ENCODE measurements at regions not wholly inside any gene's neighbourhood (a gene's known extent, or its start where the extent isn't known, plus 50 kb on each side); places are given as distances from the start of the nearest gene placed in this dataset.

DNA sequence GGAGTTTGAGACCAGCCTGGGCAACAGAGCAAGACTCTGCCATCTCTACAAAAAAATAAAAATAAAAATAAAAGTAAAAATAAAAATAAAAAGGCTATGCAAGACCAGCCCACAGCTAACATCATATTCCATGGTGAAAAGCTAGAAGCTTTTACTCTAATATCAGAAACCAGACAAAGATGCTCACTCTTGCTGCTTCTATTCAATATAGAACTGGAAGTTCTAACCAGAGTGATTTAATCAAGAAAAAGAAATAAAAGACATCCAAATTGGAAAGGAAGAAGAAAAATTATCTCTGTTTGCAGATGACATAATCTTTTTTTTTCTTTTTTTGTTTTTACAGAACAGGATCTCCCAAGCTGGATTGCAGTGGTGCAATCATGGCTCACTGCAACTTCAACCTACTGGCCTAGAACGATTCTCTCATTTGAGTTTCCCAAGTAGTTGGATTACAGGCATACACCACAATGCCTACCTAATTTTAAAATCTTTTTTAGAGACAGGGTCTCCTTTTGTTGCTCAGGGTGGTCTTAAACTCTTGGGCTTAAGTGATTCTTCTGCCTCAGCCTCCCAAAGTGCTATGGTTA lies 100.7 kb upstream of the JAG1 start:
- Histone ChIP-seq H3K9me3 (ENCODE audit: low read length) (no peaks in the 10 kb centered on the region), H3F3A (ENCODE audit: insufficient read depth, low read length, poor library complexity, severe bottlenecking) (no peaks in the 10 kb centered on the region), H3K9ac (ENCODE audit: low read length) (no peak overlapping the region), H3K27ac (ENCODE audit: low read length) (no peak overlapping the region), H3K4me3 (ENCODE audit: low read length) (no peak overlapping the region), H3K27me3 (ENCODE audit: insufficient read depth, low read depth, low read length) (no peaks in the 10 kb centered on the region), H3K36me3 (ENCODE audit: insufficient read depth, low read length) (no peaks in the 10 kb centered on the region), H3K79me2 (replicated peaks; ENCODE audit: insufficient read depth, low read length) (no peaks in the 10 kb centered on the region), H3K9me2 (ENCODE audit: insufficient read depth, low read length) (no peaks in the 10 kb centered on the region), H3K4me2 (ENCODE audit: low read length) (no peak overlapping the region), H2AFZ (ENCODE audit: low read depth, low read length) (no peak overlapping the region), H4K20me1 (ENCODE audit: insufficient read depth) (no peaks in the 10 kb centered on the region)
- TF ChIP-seq SMC3 (conservative IDR thresholded peaks at IDR 0.05; ENCODE audit: poor library complexity) (no peak), TAF1 (IDR thresholded peaks at IDR 0.05; ENCODE audit: low read depth) (no peak), EZH2 (IDR thresholded peaks at IDR 0.05; ENCODE audit: borderline replicate concordance, insufficient read depth, low read length, poor library complexity, severe bottlenecking) (no peak), CTCF (IDR thresholded peaks at IDR 0.05; ENCODE audit: poor library complexity, severe bottlenecking) (no peak), EP300 (conservative IDR thresholded peaks at IDR 0.05; ENCODE audit: poor library complexity, severe bottlenecking) (no peak), POLR2AphosphoS5 (IDR thresholded peaks at IDR 0.05) (no peak), MXI1 (conservative IDR thresholded peaks at IDR 0.05; ENCODE audit: poor library complexity, severe bottlenecking) (no peak), RAD21 (conservative IDR thresholded peaks at IDR 0.05) (no peak)
- TF ChIP-seq, protein P1, sequence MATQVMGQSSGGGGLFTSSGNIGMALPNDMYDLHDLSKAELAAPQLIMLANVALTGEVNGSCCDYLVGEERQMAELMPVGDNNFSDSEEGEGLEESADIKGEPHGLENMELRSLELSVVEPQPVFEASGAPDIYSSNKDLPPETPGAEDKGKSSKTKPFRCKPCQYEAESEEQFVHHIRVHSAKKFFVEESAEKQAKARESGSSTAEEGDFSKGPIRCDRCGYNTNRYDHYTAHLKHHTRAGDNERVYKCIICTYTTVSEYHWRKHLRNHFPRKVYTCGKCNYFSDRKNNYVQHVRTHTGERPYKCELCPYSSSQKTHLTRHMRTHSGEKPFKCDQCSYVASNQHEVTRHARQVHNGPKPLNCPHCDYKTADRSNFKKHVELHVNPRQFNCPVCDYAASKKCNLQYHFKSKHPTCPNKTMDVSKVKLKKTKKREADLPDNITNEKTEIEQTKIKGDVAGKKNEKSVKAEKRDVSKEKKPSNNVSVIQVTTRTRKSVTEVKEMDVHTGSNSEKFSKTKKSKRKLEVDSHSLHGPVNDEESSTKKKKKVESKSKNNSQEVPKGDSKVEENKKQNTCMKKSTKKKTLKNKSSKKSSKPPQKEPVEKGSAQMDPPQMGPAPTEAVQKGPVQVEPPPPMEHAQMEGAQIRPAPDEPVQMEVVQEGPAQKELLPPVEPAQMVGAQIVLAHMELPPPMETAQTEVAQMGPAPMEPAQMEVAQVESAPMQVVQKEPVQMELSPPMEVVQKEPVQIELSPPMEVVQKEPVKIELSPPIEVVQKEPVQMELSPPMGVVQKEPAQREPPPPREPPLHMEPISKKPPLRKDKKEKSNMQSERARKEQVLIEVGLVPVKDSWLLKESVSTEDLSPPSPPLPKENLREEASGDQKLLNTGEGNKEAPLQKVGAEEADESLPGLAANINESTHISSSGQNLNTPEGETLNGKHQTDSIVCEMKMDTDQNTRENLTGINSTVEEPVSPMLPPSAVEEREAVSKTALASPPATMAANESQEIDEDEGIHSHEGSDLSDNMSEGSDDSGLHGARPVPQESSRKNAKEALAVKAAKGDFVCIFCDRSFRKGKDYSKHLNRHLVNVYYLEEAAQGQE (IDR thresholded peaks at IDR 0.05; ENCODE audit: borderline replicate concordance): no peak

- Histone ChIP-seq H4K20me1 (ENCODE audit: insufficient read depth) (no peaks in the 10 kb centered on the region), H3K36me3 (ENCODE audit: insufficient read depth, low read length) (no peaks in the 10 kb centered on the region), H3K27me3 (ENCODE audit: insufficient read depth, low read depth, low read length) (no peaks in the 10 kb centered on the region), H3K9me3 (ENCODE audit: low read length) (no peaks in the 10 kb centered on the region), H3K4me2 (ENCODE audit: low read length) (no peak overlapping the region), H3K9me2 (ENCODE audit: insufficient read depth, low read length) (no peaks in the 10 kb centered on the region), H3K4me3 (ENCODE audit: low read length) (no peak overlapping the region), H3F3A (ENCODE audit: insufficient read depth, low read length, poor library complexity, severe bottlenecking) (no peaks in the 10 kb centered on the region), H3K9ac (ENCODE audit: low read length) (no peak overlapping the region), H2AFZ (ENCODE audit: low read depth, low read length) (no peak overlapping the region), H3K79me2 (replicated peaks; ENCODE audit: insufficient read depth, low read length) (no peaks in the 10 kb centered on the region), H3K27ac (ENCODE audit: low read length) (no peak overlapping the region)
- TF ChIP-seq CTCF (IDR thresholded peaks at IDR 0.05; ENCODE audit: poor library complexity, severe bottlenecking) (no peak), RAD21 (conservative IDR thresholded peaks at IDR 0.05) (no peak), SMC3 (conservative IDR thresholded peaks at IDR 0.05; ENCODE audit: poor library complexity) (no peak), EP300 (conservative IDR thresholded peaks at IDR 0.05; ENCODE audit: poor library complexity, severe bottlenecking) (no peak), TAF1 (IDR thresholded peaks at IDR 0.05; ENCODE audit: low read depth) (no peak), POLR2AphosphoS5 (IDR thresholded peaks at IDR 0.05) (no peak), EZH2 (IDR thresholded peaks at IDR 0.05; ENCODE audit: borderline replicate concordance, insufficient read depth, low read length, poor library complexity, severe bottlenecking) (no peak), MXI1 (conservative IDR thresholded peaks at IDR 0.05; ENCODE audit: poor library complexity, severe bottlenecking) (no peak)
- TF ChIP-seq, protein P1 (IDR thresholded peaks at IDR 0.05; ENCODE audit: borderline replicate concordance): no peak
Observed at GRCh38 chr20:10777710-10778109, 103.9 kb upstream of the JAG1 start.

Measured in neural cell (in vitro differentiated cells).